ENCODE measurements at regions not wholly inside any gene's neighbourhood (a gene's known extent, or its start where the extent isn't known, plus 50 kb on each side); places are given as distances from the start of the nearest gene placed in this dataset.
"Not testable (repeated sequence)": the region's sequence is repeated elsewhere in the genome, so short reads cannot be mapped to it uniquely, and the experiment has no call there.

GRCh38 chr1:241447031-241447644 lies 72.4 kb downstream of the FH start:
- no peaks in the 10 kb centered on the region for H3K27me3 ChIP-seq (replicated peaks; ENCODE audit: control insufficient read depth, insufficient read depth, low read length, poor library complexity, severe bottlenecking)
- no peaks in the 10 kb centered on the region for H3K36me3 ChIP-seq (ENCODE audit: control insufficient read depth, insufficient read depth, low read length)
- H3K4me1 ChIP-seq (ENCODE audit: control insufficient read depth, insufficient read depth, low read length, poor library complexity, severe bottlenecking): no peaks in the 10 kb centered on the region
- no peak overlapping the region for H3K4me3 ChIP-seq (ENCODE audit: insufficient read depth, low read depth, low read length, poor library complexity, severe bottlenecking)
- H3K27ac ChIP-seq (ENCODE audit: insufficient read depth, low read length, poor library complexity, severe bottlenecking): no peak overlapping the region
- H3K9me3 ChIP-seq (ENCODE audit: control insufficient read depth, low read length): no peaks in the 10 kb centered on the region
- no peak for DNase-seq

GRCh38 chr1:241444836-241445235 lies 74.7 kb downstream of the FH start:
- Histone ChIP-seq H3K9me3 (ENCODE audit: control insufficient read depth, low read length) (no peaks in the 10 kb centered on the region), H3K27me3 (replicated peaks; ENCODE audit: control insufficient read depth, insufficient read depth, low read length, poor library complexity, severe bottlenecking) (no peaks in the 10 kb centered on the region), H3K4me3 (ENCODE audit: insufficient read depth, low read depth, low read length, poor library complexity, severe bottlenecking) (no peak overlapping the region), H3K4me1 (ENCODE audit: control insufficient read depth, insufficient read depth, low read length, poor library complexity, severe bottlenecking) (no peaks in the 10 kb centered on the region), H3K36me3 (ENCODE audit: control insufficient read depth, insufficient read depth, low read length) (no peaks in the 10 kb centered on the region), H3K27ac (ENCODE audit: insufficient read depth, low read length, poor library complexity, severe bottlenecking) (no peak overlapping the region)
- DNase-seq: no peak

- Histone ChIP-seq H3K4me3 (ENCODE audit: insufficient read depth, low read depth, low read length, poor library complexity, severe bottlenecking) (no peak overlapping the region), H3K27me3 (replicated peaks; ENCODE audit: control insufficient read depth, insufficient read depth, low read length, poor library complexity, severe bottlenecking) (no peaks in the 10 kb centered on the region), H3K9me3 (ENCODE audit: control insufficient read depth, low read length) (no peaks in the 10 kb centered on the region), H3K4me1 (ENCODE audit: control insufficient read depth, insufficient read depth, low read length, poor library complexity, severe bottlenecking) (no peaks in the 10 kb centered on the region), H3K27ac (ENCODE audit: insufficient read depth, low read length, poor library complexity, severe bottlenecking) (no peak overlapping the region), H3K36me3 (ENCODE audit: control insufficient read depth, insufficient read depth, low read length) (no peaks in the 10 kb centered on the region)
- DNase-seq: no peak
These were observed 76.0 kb downstream of the FH start for GRCh38 chr1:241443561-241443960.

GRCh38 chr1:241442686-241443085 lies 76.9 kb downstream of the FH start:
- Histone ChIP-seq H3K9me3 (ENCODE audit: control insufficient read depth, low read length) (no peaks in the 10 kb centered on the region), H3K4me3 (ENCODE audit: insufficient read depth, low read depth, low read length, poor library complexity, severe bottlenecking) (no peak overlapping the region), H3K27me3 (replicated peaks; ENCODE audit: control insufficient read depth, insufficient read depth, low read length, poor library complexity, severe bottlenecking) (no peaks in the 10 kb centered on the region), H3K36me3 (ENCODE audit: control insufficient read depth, insufficient read depth, low read length) (no peaks in the 10 kb centered on the region), H3K4me1 (ENCODE audit: control insufficient read depth, insufficient read depth, low read length, poor library complexity, severe bottlenecking) (no peaks in the 10 kb centered on the region), H3K27ac (ENCODE audit: insufficient read depth, low read length, poor library complexity, severe bottlenecking) (no peak overlapping the region)
- no peak for DNase-seq

- Histone ChIP-seq H3K27me3 (replicated peaks; ENCODE audit: control insufficient read depth, insufficient read depth, low read length, poor library complexity, severe bottlenecking) (no peaks in the 10 kb centered on the region), H3K4me3 (ENCODE audit: insufficient read depth, low read depth, low read length, poor library complexity, severe bottlenecking) (no peak overlapping the region), H3K9me3 (ENCODE audit: control insufficient read depth, low read length) (no peaks in the 10 kb centered on the region), H3K27ac (ENCODE audit: insufficient read depth, low read length, poor library complexity, severe bottlenecking) (no peak overlapping the region), H3K36me3 (ENCODE audit: control insufficient read depth, insufficient read depth, low read length) (no peaks in the 10 kb centered on the region), H3K4me1 (ENCODE audit: control insufficient read depth, insufficient read depth, low read length, poor library complexity, severe bottlenecking) (no peaks in the 10 kb centered on the region)
- DNase-seq: no peak
These were observed 78.7 kb downstream of the FH start for GRCh38 chr1:241440904-241441303.

- not testable (repeated sequence) for DNase-seq; H3K4me1 ChIP-seq (ENCODE audit: control insufficient read depth, insufficient read depth, low read length, poor library complexity, severe bottlenecking); H3K36me3 ChIP-seq (ENCODE audit: control insufficient read depth, insufficient read depth, low read length); H3K4me3 ChIP-seq (ENCODE audit: insufficient read depth, low read depth, low read length, poor library complexity, severe bottlenecking); H3K9me3 ChIP-seq (ENCODE audit: control insufficient read depth, low read length); H3K27me3 ChIP-seq (replicated peaks; ENCODE audit: control insufficient read depth, insufficient read depth, low read length, poor library complexity, severe bottlenecking); H3K27ac ChIP-seq (ENCODE audit: insufficient read depth, low read length, poor library complexity, severe bottlenecking)
These were observed 80.9 kb downstream of the FH start for GRCh38 chr1:241438686-241439085.

GRCh38 chr1:241432241-241432640 lies 75.2 kb upstream of the RGS7 start:
- Histone ChIP-seq H3K9me3 (ENCODE audit: control insufficient read depth, low read length) (no peaks in the 10 kb centered on the region), H3K36me3 (ENCODE audit: control insufficient read depth, insufficient read depth, low read length) (no peaks in the 10 kb centered on the region), H3K27me3 (replicated peaks; ENCODE audit: control insufficient read depth, insufficient read depth, low read length, poor library complexity, severe bottlenecking) (no peaks in the 10 kb centered on the region), H3K4me3 (ENCODE audit: insufficient read depth, low read depth, low read length, poor library complexity, severe bottlenecking) (no peak overlapping the region), H3K27ac (ENCODE audit: insufficient read depth, low read length, poor library complexity, severe bottlenecking) (no peak overlapping the region), H3K4me1 (ENCODE audit: control insufficient read depth, insufficient read depth, low read length, poor library complexity, severe bottlenecking) (no peaks in the 10 kb centered on the region)
- DNase-seq: no peak

- not testable (repeated sequence) for DNase-seq; H3K4me3 ChIP-seq (ENCODE audit: insufficient read depth, low read depth, low read length, poor library complexity, severe bottlenecking); H3K27me3 ChIP-seq (replicated peaks; ENCODE audit: control insufficient read depth, insufficient read depth, low read length, poor library complexity, severe bottlenecking); H3K9me3 ChIP-seq (ENCODE audit: control insufficient read depth, low read length); H3K27ac ChIP-seq (ENCODE audit: insufficient read depth, low read length, poor library complexity, severe bottlenecking); H3K4me1 ChIP-seq (ENCODE audit: control insufficient read depth, insufficient read depth, low read length, poor library complexity, severe bottlenecking); H3K36me3 ChIP-seq (ENCODE audit: control insufficient read depth, insufficient read depth, low read length)
These were observed 68.1 kb upstream of the RGS7 start for GRCh38 chr1:241425091-241425490.

- no peak for DNase-seq
- Histone ChIP-seq H3K4me1 (ENCODE audit: control insufficient read depth, insufficient read depth, low read length, poor library complexity, severe bottlenecking) (no peaks in the 10 kb centered on the region), H3K9me3 (ENCODE audit: control insufficient read depth, low read length) (no peaks in the 10 kb centered on the region), H3K27me3 (replicated peaks; ENCODE audit: control insufficient read depth, insufficient read depth, low read length, poor library complexity, severe bottlenecking) (no peaks in the 10 kb centered on the region), H3K4me3 (ENCODE audit: insufficient read depth, low read depth, low read length, poor library complexity, severe bottlenecking) (no peak overlapping the region), H3K36me3 (ENCODE audit: control insufficient read depth, insufficient read depth, low read length) (no peaks in the 10 kb centered on the region), H3K27ac (ENCODE audit: insufficient read depth, low read length, poor library complexity, severe bottlenecking) (no peak overlapping the region)
These were observed 67.5 kb upstream of the RGS7 start for GRCh38 chr1:241424480-241424971.

- Histone ChIP-seq H3K27me3 (replicated peaks; ENCODE audit: control insufficient read depth, insufficient read depth, low read length, poor library complexity, severe bottlenecking) (no peaks in the 10 kb centered on the region), H3K27ac (ENCODE audit: insufficient read depth, low read length, poor library complexity, severe bottlenecking) (no peak overlapping the region), H3K4me1 (ENCODE audit: control insufficient read depth, insufficient read depth, low read length, poor library complexity, severe bottlenecking) (no peaks in the 10 kb centered on the region), H3K9me3 (ENCODE audit: control insufficient read depth, low read length) (no peaks in the 10 kb centered on the region), H3K36me3 (ENCODE audit: control insufficient read depth, insufficient read depth, low read length) (no peaks in the 10 kb centered on the region), H3K4me3 (ENCODE audit: insufficient read depth, low read depth, low read length, poor library complexity, severe bottlenecking) (peak overlapping the region; percentile 22)
- no peak for DNase-seq
These were observed 66.8 kb upstream of the RGS7 start for GRCh38 chr1:241423541-241424479.
